Motor neuron (in vitro differentiated cells): ENCODE measurements at regions not wholly inside any gene's neighbourhood (a gene's known extent, or its start where the extent isn't known, plus 50 kb on each side); places are given as distances from the start of the nearest gene placed in this dataset.

Experiments
- ATAC-seq, 8 experiments: fragments of 200-7000 bp; cut with Tn5 transposase; replicated peaks in 6 of 8; 2 replicates each; pipeline ENCODE4 v1.8.0; 2021; ENCODE audit warnings: mild to moderate bottlenecking in 8 of 8, moderate library complexity in 8 of 8
- H3K27ac ChIP-seq, 2 donors: fragments of 250-450 bp; sonication (Bioruptor Pico); 2 replicates each; pipeline ENCODE4 v1.9.0; 2021; ENCODE audit warnings: antibody characterized with exemption in 2 of 2, mild to moderate bottlenecking in 2 of 2, moderate library complexity in 1 of 2
- H3K4me1 ChIP-seq, 2 donors: fragments of 250-450 bp; sonication (Bioruptor Pico); replicated peaks in 1 of 2; 2 replicates each; pipeline ENCODE4 v1.6.1; 2021; ENCODE audit warnings: antibody characterized with exemption in 2 of 2, mild to moderate bottlenecking in 2 of 2, moderate library complexity in 1 of 2
- H3K4me3 ChIP-seq, 5 donors: fragments of 250-450 bp; sonication (Bioruptor Pico); 2 replicates each; pipeline ENCODE4 v1.9.0; 2021; ENCODE audit warnings: antibody characterized with exemption in 5 of 5, mild to moderate bottlenecking in 5 of 5, moderate library complexity in 4 of 5
- WGBS, 10 experiments: fragments of 450-650 bp; shearing (Covaris generic); methylation state at CpG; one replicate each; pipeline ENCODE4 v1.0.0; 2022; 5-methylcytosine and 5-hydroxymethylcytosine counted together
- in situ Hi-C, 9 experiments: fragments of 400-800 bp; cut with MboI; loops; one replicate each; pipeline ENCODE4 v1.15.0; 2021; ENCODE audit warnings: low sequenced_read_pairs in 9 of 9, low pct_unique_long_range_greater_than_20kb in 2 of 9; ENCODE audit not compliant: unreplicated experiment in 9 of 9

- in situ Hi-C loops, result no loop called here
- ATAC-seq, result no peak
- 81% methylated on average over 3 of the region's 6 CpGs; no CpG with 5 or more reads in 9 of the 10 experiments for WGBS, 10 experiments
- no peak overlapping the region for H3K4me3 ChIP-seq
- H3K27ac ChIP-seq, result no peak overlapping the region
- peaks cover 30 to 34% of the 10 kb centered on the region in 2 donors for H3K4me1 ChIP-seq
Observed at GRCh38 chr10:78181381-78182055, 147.9 kb downstream of the RPS24 start.

- WGBS, 10 experiments, result 100% methylated on average over 1 of the region's 1 CpG; no CpG with 5 or more reads in 9 of the 10 experiments
- Histone ChIP-seq H3K4me3 (no peak overlapping the region), H3K4me1 (peaks cover 17 to 21% of the 10 kb centered on the region in 2 donors), H3K27ac (no peak overlapping the region)
- in situ Hi-C loops, result no loop called here
- ATAC-seq, result no peak
Observed at GRCh38 chr10:78182841-78183240, 149.2 kb downstream of the RPS24 start.

DNA sequence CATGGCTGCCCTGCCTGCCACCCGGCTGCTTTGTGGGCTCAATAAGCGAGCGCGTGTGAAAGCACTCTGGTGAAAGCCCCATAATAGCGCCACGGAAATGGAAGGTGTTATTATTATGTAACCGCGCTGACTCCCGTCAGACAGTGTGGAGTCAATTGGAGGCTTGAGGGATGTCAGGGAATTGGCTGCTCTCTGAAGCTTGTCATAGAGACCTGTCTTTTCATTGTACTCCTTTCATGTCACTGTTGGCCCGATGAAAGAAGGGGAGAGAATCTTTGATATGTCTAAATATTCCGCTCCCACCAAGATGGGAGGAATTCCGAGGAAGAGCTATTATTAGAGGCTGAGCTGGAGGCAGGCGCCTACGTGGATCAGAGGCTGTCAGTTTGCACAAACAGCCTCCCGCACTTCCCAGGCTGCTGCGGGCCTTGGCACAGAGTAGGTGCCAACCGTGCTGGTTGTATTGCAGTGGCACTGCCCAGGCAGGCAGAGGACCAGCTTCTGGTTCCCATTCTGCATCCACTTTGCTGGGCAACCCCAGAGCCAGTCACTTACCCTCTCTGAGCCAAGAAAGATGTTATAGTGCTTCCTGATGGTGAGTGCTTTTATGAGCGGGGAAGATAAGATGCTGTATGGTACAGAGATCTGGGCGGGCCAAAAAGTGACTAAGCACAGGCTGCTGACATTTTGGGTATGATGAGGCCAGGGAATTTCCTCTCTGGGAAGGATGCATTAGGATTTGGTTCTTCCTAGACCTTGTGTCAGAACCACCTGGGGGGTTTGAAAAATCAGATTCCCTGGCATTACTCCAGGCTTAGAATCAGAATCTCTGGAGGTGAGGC is 151.4 kb downstream of the RPS24 start:
- 70 to 93% (median 83%) methylated on average over 2 to 8 of the region's 19 CpGs; no CpG with 5 or more reads in 3 of the 10 experiments for WGBS, 10 experiments
- H3K4me1 ChIP-seq, result peaks cover 9 to 11% of the 10 kb centered on the region in 2 donors
- no peak overlapping the region for H3K27ac ChIP-seq
- peak in 1 of 8 experiments; percentile 14 for ATAC-seq
- in situ Hi-C loops, result no loop called here
- no peak overlapping the region for H3K4me3 ChIP-seq

DNA sequence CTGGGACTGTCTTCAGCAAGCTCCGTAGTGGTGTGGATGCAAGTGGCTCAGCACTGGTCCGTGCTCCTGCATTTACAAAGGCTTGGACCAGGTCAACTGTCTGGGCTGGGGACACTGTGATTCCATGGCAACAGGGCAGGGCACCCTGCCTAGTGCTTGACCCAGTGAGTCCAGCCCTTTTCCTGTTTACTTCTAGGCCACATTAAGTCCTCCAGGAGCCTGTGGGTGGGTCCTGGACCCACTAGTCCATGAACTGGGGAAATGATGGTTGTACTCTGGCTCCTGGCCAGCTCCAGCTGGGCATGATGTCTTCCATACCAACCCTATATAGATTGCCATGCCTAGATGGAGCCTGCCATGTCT is 152.0 kb downstream of the RPS24 start:
- no peak overlapping the region for H3K27ac ChIP-seq

DNA sequence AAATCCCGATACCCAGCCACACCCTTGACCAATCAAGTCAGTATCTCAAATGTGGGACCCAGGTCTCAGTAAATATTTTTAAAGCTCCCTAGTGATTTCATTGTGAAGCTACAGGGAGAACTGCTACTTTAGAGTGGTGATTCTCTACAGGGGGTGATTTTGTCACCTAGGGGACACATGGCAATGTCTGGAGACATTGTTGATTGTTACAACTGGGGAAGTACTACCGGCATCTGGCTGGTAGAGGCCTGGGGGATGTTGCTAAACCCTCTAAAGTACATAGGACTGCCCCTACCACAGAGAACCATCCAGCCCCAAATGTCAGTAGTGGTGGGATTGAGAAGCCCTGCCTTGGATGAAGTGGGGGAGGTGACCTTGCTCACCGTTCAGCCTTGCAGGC is 152.9 kb downstream of the RPS24 start:
- Histone ChIP-seq H3K4me1 (peaks cover 6 to 7% of the 10 kb centered on the region in 2 donors), H3K4me3 (no peak overlapping the region), H3K27ac (no peak overlapping the region)
- in situ Hi-C loops, result no loop called here
- ATAC-seq, result peak in 3 of 8 experiments; percentile 32 to 91 (median 46)
- WGBS, 10 experiments, result 40 to 100% (median 86%) methylated on average over 1 to 2 of the region's 3 CpGs; no CpG with 5 or more reads in 4 of the 10 experiments

More for the DNA sequence above, 152.0 kb downstream of the RPS24 start:
- Histone ChIP-seq H3K4me3 (no peak overlapping the region), H3K4me1 (peaks cover 6 to 7% of the 10 kb centered on the region in 2 donors)
- 57 to 100% (median 80%) methylated on average over 1 of the region's 2 CpGs; no CpG with 5 or more reads in 6 of the 10 experiments for WGBS, 10 experiments
- peak in 2 of 8 experiments; percentile 75 to 86 for ATAC-seq
- in situ Hi-C loops, result no loop called here

DNA sequence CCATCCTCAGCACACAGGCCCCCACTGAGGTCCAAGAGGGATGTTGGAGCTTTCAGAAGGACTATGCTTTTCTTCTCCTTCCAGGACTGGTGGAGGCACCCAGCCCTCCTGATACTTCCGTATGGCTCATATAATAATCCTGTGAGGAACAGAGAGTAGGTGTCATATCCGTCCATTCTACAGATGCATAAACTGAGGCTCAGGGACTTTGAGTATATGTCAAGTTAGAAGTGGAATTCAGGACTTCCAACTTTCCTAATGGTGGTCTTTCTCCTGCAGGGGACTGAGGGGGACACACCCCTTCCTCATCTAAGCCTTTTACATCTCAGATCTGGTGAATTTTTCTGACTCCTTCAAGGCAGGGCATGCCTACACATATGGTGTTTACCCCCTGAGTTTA is 153.7 kb downstream of the RPS24 start:
- 94 to 100% (median 100%) methylated on average over 1 to 2 of the region's 2 CpGs; no CpG with 5 or more reads in 5 of the 10 experiments for WGBS, 10 experiments
- H3K4me3 ChIP-seq, result no peak overlapping the region
- in situ Hi-C loops, result no loop called here
- ATAC-seq, result no peak
- H3K4me1 ChIP-seq, result peaks cover 6 to 7% of the 10 kb centered on the region in 2 donors
- H3K27ac ChIP-seq, result no peak overlapping the region

GRCh38 chr10:78188446-78188845 is 154.8 kb downstream of the RPS24 start:
- in situ Hi-C loops, result no loop called here
- no peak for ATAC-seq
- WGBS, 10 experiments, result 40 to 90% (median 80%) methylated on average over 1 to 4 of the region's 4 CpGs; no CpG with 5 or more reads in 5 of the 10 experiments

DNA sequence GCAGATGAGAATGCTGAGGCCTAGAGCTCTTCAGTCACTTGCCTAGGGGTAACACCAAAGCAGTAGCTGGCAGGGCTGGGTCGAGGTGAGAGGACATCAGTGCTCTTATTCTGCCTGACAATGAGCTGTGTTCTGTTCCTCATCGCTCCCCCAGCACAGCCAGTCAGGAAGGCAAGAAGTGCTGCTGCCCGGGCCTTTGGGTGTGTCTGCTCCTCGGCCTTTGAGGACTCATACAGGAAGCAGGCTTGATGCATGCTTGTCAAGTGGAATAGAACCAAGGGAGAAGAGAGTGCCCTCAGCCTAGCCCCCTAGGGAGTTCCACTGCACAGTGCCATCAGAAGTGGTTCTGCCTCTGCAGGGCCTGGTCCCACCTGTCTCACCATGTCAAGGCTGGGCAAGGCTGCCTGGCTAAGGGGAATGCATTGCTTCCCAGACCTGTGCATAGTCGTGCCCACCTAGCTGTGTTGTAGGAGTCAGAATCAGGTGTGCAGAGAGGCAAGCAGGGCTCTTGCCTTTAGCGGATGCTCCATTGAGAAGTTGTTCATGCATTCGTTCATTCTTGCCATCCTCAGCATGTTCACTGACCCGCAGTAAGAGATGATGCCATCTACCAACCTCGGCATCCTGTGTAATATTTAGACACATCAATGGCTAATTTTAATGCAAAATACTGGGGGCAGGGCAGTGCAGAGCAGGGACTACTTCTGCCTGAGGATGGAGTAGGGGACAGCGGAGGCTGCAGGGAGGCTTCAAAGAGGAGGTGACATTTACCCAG is 156.6 kb downstream of the RPS24 start:
- no peak overlapping the region for H3K27ac ChIP-seq
- WGBS, 10 experiments, result 33 to 100% (median 76%) methylated on average over 1 to 8 of the region's 10 CpGs; no CpG with 5 or more reads in 1 of the 10 experiments
- no peak overlapping the region for H3K4me3 ChIP-seq
- peak in 2 of 8 experiments; percentile 71 to 75 for ATAC-seq
- peaks cover 3 to 10% of the 10 kb centered on the region in 2 donors for H3K4me1 ChIP-seq
- in situ Hi-C loops, result no loop called here

More at GRCh38 chr10:78188446-78188845, 154.8 kb downstream of the RPS24 start:
- no peak overlapping the region for H3K27ac ChIP-seq
- peaks cover 0 to 6% of the 10 kb centered on the region in 2 donors for H3K4me1 ChIP-seq
- H3K4me3 ChIP-seq, result no peak overlapping the region

- Histone ChIP-seq H3K27ac (no peak overlapping the region), H3K4me1 (peaks cover 4 to 5% of the 10 kb centered on the region in 2 donors), H3K4me3 (no peak overlapping the region)
- WGBS, 10 experiments, result 40 to 100% (median 92%) methylated on average over 1 to 3 of the region's 3 CpGs; no CpG with 5 or more reads in 4 of the 10 experiments
- in situ Hi-C loops, result no loop called here
- ATAC-seq, result no peak
Observed at GRCh38 chr10:78191301-78191700, 157.6 kb downstream of the RPS24 start.

- WGBS, 10 experiments, result 43% methylated on average over 1 of the region's 1 CpG; no CpG with 5 or more reads in 9 of the 10 experiments
- H3K4me3 ChIP-seq, result no peak overlapping the region
- in situ Hi-C loops, result no loop called here
- peaks cover 4 to 5% of the 10 kb centered on the region in 2 donors for H3K4me1 ChIP-seq
- no peak overlapping the region for H3K27ac ChIP-seq
- no peak for ATAC-seq
Observed at GRCh38 chr10:78193189-78193588, 159.5 kb downstream of the RPS24 start.

DNA sequence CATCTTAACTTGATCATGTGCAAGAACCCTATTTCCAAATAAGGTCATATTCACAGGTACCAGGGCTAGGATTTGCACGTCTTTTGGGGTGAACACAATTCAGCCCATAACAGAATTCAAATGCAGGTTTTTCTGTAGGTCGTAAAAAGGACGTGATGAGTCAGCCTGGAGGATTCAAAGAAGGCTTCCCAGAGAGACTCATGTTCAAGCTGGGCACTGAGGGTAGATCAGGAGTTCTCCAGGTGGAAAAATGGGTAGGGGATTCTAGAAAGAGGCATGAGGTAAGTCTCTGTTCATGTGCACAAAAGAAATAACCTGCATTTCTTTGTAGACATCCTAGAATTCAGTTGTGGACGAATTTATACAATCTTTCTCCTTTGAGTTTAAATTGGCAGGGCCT is 160.4 kb downstream of the RPS24 start:
- Histone ChIP-seq H3K4me1 (peaks cover 10 to 11% of the 10 kb centered on the region in 2 donors), H3K4me3 (no peak overlapping the region), H3K27ac (no peak overlapping the region)
- in situ Hi-C loops, result no loop called here
- ATAC-seq, result no peak
- WGBS, 10 experiments, result 40 to 80% (median 74%) methylated on average over 1 to 4 of the region's 4 CpGs; no CpG with 5 or more reads in 1 of the 10 experiments

- Histone ChIP-seq H3K27ac (peak overlapping the region in 1 of 2 donors; percentile 12), H3K4me1 (peaks cover 14 to 15% of the 10 kb centered on the region in 2 donors), H3K4me3 (no peak overlapping the region)
- peak in 4 of 8 experiments; percentile 20 to 29 (median 23) for ATAC-seq
- WGBS, 10 experiments, result 79 to 100% (median 86%) methylated on average over 2 to 6 of the region's 10 CpGs; no CpG with 5 or more reads in 4 of the 10 experiments
- in situ Hi-C loops, result no loop called here
Observed at GRCh38 chr10:78194539-78195402, 161.1 kb downstream of the RPS24 start.
